Liver (tissue), 3 donors: ENCODE measurements at regions not wholly inside any gene's neighbourhood (a gene's known extent, or its start where the extent isn't known, plus 50 kb on each side); places are given as distances from the start of the nearest gene placed in this dataset.

ENCODE experiments used
- ATF3 ChIP-seq: IDR thresholded peaks from 2 replicates; pipeline ENCODE4 v1.6.1; 2016; ENCODE audit warnings: antibody characterized with exemption
- CTCF ChIP-seq: fragments of 150-350 bp; IDR thresholded peaks from 2 replicates; pipeline ENCODE4 v1.5.1; 2017; ENCODE audit warnings: improper control_type of control experiment, low read depth, low read length; ENCODE audit not compliant: missing input control
- EGR1 ChIP-seq, 2 donors: IDR thresholded peaks; 2 replicates each; pipeline ENCODE4 v1.6.1; 2016 to 2018; ENCODE audit warnings: antibody characterized with exemption in 2 of 2, low read depth in 2 of 2
- FOXA1 ChIP-seq: IDR thresholded peaks from 2 replicates; pipeline ENCODE4 v1.6.1; 2016; ENCODE audit warnings: antibody characterized with exemption
- GABPA ChIP-seq, 2 donors: IDR thresholded peaks in 1 of 2; conservative IDR thresholded peaks in 1 of 2; 2 replicates each; pipeline ENCODE4 v1.6.1; 2016; ENCODE audit warnings: antibody characterized with exemption in 2 of 2, mild to moderate bottlenecking in 1 of 2, moderate library complexity in 1 of 2
- HNF4G ChIP-seq: IDR thresholded peaks from 2 replicates; pipeline ENCODE4 v1.6.1; 2016; ENCODE audit warnings: antibody characterized with exemption
- MAX ChIP-seq: IDR thresholded peaks from 2 replicates; pipeline ENCODE4 v1.6.1; 2016; ENCODE audit warnings: antibody characterized with exemption
- RAD21 ChIP-seq, 2 donors: IDR thresholded peaks; 2 replicates each; pipeline ENCODE4 v1.6.1; 2016; ENCODE audit warnings: antibody characterized with exemption in 2 of 2, mild to moderate bottlenecking in 2 of 2
- REST ChIP-seq: IDR thresholded peaks from 2 replicates; pipeline ENCODE4 v1.6.1; 2016; ENCODE audit warnings: antibody characterized with exemption, mild to moderate bottlenecking
- RXRA ChIP-seq, 2 donors: IDR thresholded peaks; 2 replicates each; pipeline ENCODE4 v1.6.1; 2017 to 2018; ENCODE audit warnings: antibody characterized with exemption in 2 of 2, mild to moderate bottlenecking in 1 of 2
- SP1 ChIP-seq: IDR thresholded peaks from 2 replicates; pipeline ENCODE4 v1.6.1; 2018; ENCODE audit warnings: antibody characterized with exemption, mild to moderate bottlenecking
- TAF1 ChIP-seq: conservative IDR thresholded peaks from 2 replicates; pipeline ENCODE4 v1.6.1; 2016; ENCODE audit warnings: antibody characterized with exemption, mild to moderate bottlenecking
- YY1 ChIP-seq: IDR thresholded peaks from 2 replicates; pipeline ENCODE4 v1.6.1; 2016; ENCODE audit warnings: antibody characterized with exemption, mild to moderate bottlenecking
- ZBTB33 ChIP-seq: IDR thresholded peaks from 2 replicates; pipeline ENCODE4 v1.6.1; 2016; ENCODE audit warnings: antibody characterized with exemption
- donor health status: healthy.
- donor health status: healthy.

GRCh38 chr3:176347424-176348146 is 849.7 kb downstream of the TBL1XR1 start:
- TF ChIP-seq YY1 (no peak), CTCF (no peak), EGR1 (IDR thresholded peaks at IDR 0.05; ENCODE audit: low read depth in 2 of 2) (no peak), FOXA1 (no peak), RXRA (IDR thresholded peaks at IDR 0.05) (no peak), TAF1 (no peak), GABPA (IDR thresholded peaks at IDR 0.05 in 1 of 2, conservative IDR thresholded peaks at IDR 0.05 in 1 of 2) (no peak), ZBTB33 (no peak), MAX (no peak), REST (no peak), HNF4G (no peak), SP1 (no peak), RAD21 (IDR thresholded peaks at IDR 0.05) (no peak), ATF3 (no peak)
